ENCODE measurements at regions not wholly inside any gene's neighbourhood (a gene's known extent, or its start where the extent isn't known, plus 50 kb on each side); places are given as distances from the start of the nearest gene placed in this dataset.

- TF ChIP-seq NFE2L2 (conservative IDR thresholded peaks at IDR 0.05; ENCODE audit: low read length) (no peak), MAZ (IDR thresholded peaks at IDR 0.05; ENCODE audit: borderline replicate concordance, low read depth, low read length) (no peak), EP300 (IDR thresholded peaks at IDR 0.05) (no peak), RCOR1 (IDR thresholded peaks at IDR 0.05; ENCODE audit: low read depth, low read length) (no peak), BHLHE40 (IDR thresholded peaks at IDR 0.05; ENCODE audit: low read depth, low read length) (no peak), NR3C1 (IDR thresholded peaks at IDR 0.05) (no peak), POLR2A (IDR thresholded peaks at IDR 0.05; ENCODE audit: low read length) (no peak), CEBPB (IDR thresholded peaks at IDR 0.05) (no peak), CBX8 (IDR thresholded peaks at IDR 0.05) (no peak), SMC3 (IDR thresholded peaks at IDR 0.05) (no peak), ELK1 (IDR thresholded peaks at IDR 0.05; ENCODE audit: low read depth, low read length) (no peak)
- TF ChIP-seq, protein P1, sequence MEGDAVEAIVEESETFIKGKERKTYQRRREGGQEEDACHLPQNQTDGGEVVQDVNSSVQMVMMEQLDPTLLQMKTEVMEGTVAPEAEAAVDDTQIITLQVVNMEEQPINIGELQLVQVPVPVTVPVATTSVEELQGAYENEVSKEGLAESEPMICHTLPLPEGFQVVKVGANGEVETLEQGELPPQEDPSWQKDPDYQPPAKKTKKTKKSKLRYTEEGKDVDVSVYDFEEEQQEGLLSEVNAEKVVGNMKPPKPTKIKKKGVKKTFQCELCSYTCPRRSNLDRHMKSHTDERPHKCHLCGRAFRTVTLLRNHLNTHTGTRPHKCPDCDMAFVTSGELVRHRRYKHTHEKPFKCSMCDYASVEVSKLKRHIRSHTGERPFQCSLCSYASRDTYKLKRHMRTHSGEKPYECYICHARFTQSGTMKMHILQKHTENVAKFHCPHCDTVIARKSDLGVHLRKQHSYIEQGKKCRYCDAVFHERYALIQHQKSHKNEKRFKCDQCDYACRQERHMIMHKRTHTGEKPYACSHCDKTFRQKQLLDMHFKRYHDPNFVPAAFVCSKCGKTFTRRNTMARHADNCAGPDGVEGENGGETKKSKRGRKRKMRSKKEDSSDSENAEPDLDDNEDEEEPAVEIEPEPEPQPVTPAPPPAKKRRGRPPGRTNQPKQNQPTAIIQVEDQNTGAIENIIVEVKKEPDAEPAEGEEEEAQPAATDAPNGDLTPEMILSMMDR (IDR thresholded peaks at IDR 0.05) = no peak
Observed at GRCh38 chr6:94041945-94042709, 622.8 kb upstream of the EPHA7 start.

All from A549 (cell line).